ENCODE measurements at regions not wholly inside any gene's neighbourhood (a gene's known extent, or its start where the extent isn't known, plus 50 kb on each side); places are given as distances from the start of the nearest gene placed in this dataset.

- Histone ChIP-seq H3K9me3 (no peaks in the 10 kb centered on the region), H3K27me3 (no peaks in the 10 kb centered on the region), H3K4me3 (no peak overlapping the region), H3K36me3 (no peaks in the 10 kb centered on the region), H3K4me1 (no peaks in the 10 kb centered on the region), H3K27ac (no peak overlapping the region)
- no peak for TF ChIP-seq CTCF (IDR thresholded peaks at IDR 0.05)
- ATAC-seq: no peak
- DNase-seq: no peak
- intact Hi-C loops (cut with DNase I): no loop called here
Observed at GRCh38 chr7:112843151-112843550, 53.0 kb upstream of the TMEM168 start.
